Stomach (tissue), 4 donors: ENCODE measurements at regions not wholly inside any gene's neighbourhood (a gene's known extent, or its start where the extent isn't known, plus 50 kb on each side); places are given as distances from the start of the nearest gene placed in this dataset.

ENCODE experiments used
- POLR2A ChIP-seq, 4 donors: fragments of 450-650 bp; IDR thresholded peaks; one replicate each; pipeline ENCODE4 v1.6.1; 2016; ENCODE audit warnings: antibody characterized with exemption in 4 of 4, control low read depth in 2 of 4, mild to moderate bottlenecking in 1 of 4, moderate library complexity in 1 of 4
- POLR2AphosphoS5 ChIP-seq, 3 donors: sonication (generic); formaldehyde crosslinking; IDR thresholded peaks; one replicate each; pipeline ENCODE4 v1.6.1; 2016; ENCODE audit warnings: antibody characterized with exemption in 3 of 3
- TF ChIP-seq, protein P1 (sequence below), 7 experiments: fragments of 450-650 bp in 4 of 7; fragments of 200-600 bp in 3 of 7; sonication (generic) in 3 of 7; IDR thresholded peaks; one replicate each; pipeline ENCODE4 v1.5.1; 2016 to 2019; ENCODE audit warnings: antibody characterized with exemption in 7 of 7, control low read depth in 2 of 7, mild to moderate bottlenecking in 1 of 7

DNA sequence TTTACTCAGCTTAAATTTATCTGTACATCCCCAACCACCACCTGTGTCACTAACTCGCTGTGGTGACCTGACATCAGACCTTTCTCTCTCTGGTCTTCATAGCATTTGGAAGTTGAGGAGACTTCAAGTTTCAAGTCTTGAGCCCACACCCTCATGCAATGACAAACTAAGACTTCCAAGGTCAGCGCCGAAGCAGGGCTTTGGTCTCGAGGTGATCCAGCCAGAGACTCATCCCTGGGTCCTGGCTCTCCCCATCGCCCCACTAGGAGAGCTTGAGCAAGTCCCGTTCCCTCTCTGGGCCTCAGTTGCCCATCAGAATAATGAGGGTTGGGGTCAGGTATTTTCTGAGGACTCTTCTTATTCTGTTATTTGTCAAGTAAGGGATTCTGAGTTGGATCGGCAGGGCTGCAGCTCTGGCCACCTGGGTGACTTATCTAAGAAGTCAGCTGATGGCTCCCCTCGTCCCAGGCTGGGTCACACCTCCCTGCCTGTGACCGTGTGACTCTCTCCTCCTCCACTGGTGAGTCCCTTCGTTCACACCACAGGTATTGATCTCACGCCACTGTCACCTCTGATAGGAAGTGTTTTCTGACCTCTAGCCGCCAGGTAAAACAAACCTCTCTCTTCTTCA is 143.7 kb upstream of the RUNX3 start:
- TF ChIP-seq POLR2A (IDR thresholded peaks at IDR 0.05) = no peak
- TF ChIP-seq, protein P1, sequence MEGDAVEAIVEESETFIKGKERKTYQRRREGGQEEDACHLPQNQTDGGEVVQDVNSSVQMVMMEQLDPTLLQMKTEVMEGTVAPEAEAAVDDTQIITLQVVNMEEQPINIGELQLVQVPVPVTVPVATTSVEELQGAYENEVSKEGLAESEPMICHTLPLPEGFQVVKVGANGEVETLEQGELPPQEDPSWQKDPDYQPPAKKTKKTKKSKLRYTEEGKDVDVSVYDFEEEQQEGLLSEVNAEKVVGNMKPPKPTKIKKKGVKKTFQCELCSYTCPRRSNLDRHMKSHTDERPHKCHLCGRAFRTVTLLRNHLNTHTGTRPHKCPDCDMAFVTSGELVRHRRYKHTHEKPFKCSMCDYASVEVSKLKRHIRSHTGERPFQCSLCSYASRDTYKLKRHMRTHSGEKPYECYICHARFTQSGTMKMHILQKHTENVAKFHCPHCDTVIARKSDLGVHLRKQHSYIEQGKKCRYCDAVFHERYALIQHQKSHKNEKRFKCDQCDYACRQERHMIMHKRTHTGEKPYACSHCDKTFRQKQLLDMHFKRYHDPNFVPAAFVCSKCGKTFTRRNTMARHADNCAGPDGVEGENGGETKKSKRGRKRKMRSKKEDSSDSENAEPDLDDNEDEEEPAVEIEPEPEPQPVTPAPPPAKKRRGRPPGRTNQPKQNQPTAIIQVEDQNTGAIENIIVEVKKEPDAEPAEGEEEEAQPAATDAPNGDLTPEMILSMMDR (IDR thresholded peaks at IDR 0.05) = no peak
- no peak for TF ChIP-seq POLR2AphosphoS5 (IDR thresholded peaks at IDR 0.05)
